ENCODE measurements at regions not wholly inside any gene's neighbourhood (a gene's known extent, or its start where the extent isn't known, plus 50 kb on each side); places are given as distances from the start of the nearest gene placed in this dataset.

DNA sequence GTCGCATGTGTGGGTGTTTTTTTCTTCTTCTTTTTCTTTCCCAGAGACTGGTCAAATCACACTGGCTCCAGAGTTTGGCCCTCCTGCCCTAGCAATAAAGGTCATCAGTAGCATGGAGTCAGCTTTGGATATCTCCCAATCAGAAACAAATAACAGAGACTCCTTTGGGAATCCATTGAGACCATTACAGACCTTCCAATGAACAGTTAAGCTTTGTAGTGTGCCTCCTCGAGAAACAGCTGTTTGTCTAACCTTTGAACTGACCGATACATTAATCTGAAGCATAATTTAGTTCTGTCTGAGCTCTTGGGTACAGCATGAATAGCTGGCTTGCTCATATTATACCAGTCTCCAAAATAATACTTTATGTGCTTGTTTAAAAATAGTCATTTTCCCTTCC, 1103.2 kb downstream of the GATA3 start:
- TF ChIP-seq ZBTB7A (IDR thresholded peaks at IDR 0.05; ENCODE audit: low read depth) = no peak
- no peak for TF ChIP-seq YY1 (IDR thresholded peaks at IDR 0.05; ENCODE audit: low read depth)
- TF ChIP-seq CREB1 (IDR thresholded peaks at IDR 0.05; ENCODE audit: low read depth) = no peak
- no peak for TF ChIP-seq RAD21 (IDR thresholded peaks at IDR 0.05; ENCODE audit: low read depth)
- TF ChIP-seq EP300 (IDR thresholded peaks at IDR 0.05; ENCODE audit: borderline replicate concordance) = no peak
- TF ChIP-seq, protein P1, sequence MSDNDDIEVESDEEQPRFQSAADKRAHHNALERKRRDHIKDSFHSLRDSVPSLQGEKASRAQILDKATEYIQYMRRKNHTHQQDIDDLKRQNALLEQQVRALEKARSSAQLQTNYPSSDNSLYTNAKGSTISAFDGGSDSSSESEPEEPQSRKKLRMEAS (IDR thresholded peaks at IDR 0.05) = no peak
- TF ChIP-seq FOXM1 (IDR thresholded peaks at IDR 0.05; ENCODE audit: borderline replicate concordance, low read depth) = no peak
- TF ChIP-seq, protein P2, sequence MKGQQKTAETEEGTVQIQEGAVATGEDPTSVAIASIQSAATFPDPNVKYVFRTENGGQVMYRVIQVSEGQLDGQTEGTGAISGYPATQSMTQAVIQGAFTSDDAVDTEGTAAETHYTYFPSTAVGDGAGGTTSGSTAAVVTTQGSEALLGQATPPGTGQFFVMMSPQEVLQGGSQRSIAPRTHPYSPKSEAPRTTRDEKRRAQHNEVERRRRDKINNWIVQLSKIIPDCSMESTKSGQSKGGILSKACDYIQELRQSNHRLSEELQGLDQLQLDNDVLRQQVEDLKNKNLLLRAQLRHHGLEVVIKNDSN (IDR thresholded peaks at IDR 0.05) = no peak
- no peak for TF ChIP-seq CEBPB (IDR thresholded peaks at IDR 0.05)
- TF ChIP-seq TCF12 (IDR thresholded peaks at IDR 0.05; ENCODE audit: low read depth) = no peak
- no peak for TF ChIP-seq NFIC (IDR thresholded peaks at IDR 0.05)
- TF ChIP-seq, protein P3, sequence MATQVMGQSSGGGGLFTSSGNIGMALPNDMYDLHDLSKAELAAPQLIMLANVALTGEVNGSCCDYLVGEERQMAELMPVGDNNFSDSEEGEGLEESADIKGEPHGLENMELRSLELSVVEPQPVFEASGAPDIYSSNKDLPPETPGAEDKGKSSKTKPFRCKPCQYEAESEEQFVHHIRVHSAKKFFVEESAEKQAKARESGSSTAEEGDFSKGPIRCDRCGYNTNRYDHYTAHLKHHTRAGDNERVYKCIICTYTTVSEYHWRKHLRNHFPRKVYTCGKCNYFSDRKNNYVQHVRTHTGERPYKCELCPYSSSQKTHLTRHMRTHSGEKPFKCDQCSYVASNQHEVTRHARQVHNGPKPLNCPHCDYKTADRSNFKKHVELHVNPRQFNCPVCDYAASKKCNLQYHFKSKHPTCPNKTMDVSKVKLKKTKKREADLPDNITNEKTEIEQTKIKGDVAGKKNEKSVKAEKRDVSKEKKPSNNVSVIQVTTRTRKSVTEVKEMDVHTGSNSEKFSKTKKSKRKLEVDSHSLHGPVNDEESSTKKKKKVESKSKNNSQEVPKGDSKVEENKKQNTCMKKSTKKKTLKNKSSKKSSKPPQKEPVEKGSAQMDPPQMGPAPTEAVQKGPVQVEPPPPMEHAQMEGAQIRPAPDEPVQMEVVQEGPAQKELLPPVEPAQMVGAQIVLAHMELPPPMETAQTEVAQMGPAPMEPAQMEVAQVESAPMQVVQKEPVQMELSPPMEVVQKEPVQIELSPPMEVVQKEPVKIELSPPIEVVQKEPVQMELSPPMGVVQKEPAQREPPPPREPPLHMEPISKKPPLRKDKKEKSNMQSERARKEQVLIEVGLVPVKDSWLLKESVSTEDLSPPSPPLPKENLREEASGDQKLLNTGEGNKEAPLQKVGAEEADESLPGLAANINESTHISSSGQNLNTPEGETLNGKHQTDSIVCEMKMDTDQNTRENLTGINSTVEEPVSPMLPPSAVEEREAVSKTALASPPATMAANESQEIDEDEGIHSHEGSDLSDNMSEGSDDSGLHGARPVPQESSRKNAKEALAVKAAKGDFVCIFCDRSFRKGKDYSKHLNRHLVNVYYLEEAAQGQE (IDR thresholded peaks at IDR 0.05; ENCODE audit: low read depth) = no peak
- TF ChIP-seq EGR1 (IDR thresholded peaks at IDR 0.05) = no peak
- no peak for TF ChIP-seq TEAD4 (IDR thresholded peaks at IDR 0.05)
- no peak for TF ChIP-seq TAF1 (IDR thresholded peaks at IDR 0.05; ENCODE audit: low read depth)

DNA sequence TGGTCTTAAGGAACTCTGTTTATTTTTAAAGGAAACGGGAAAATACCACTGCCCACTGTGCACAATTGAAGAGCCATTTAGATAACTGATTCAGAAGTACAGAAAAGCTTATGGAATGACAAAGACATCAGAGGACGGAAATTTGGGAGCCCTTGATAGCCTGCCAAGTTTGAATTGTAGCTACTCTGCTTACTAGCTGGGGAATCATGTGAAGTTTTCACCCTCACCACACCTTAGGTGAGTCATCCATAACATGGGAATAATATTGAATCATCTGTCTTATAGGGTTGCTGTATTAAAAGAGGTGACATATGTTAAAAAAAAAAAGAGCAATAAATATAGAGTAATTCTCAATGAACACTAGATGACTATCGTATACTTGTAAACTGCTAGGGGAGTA, 1104.2 kb downstream of the GATA3 start:
- TF ChIP-seq NFIC (IDR thresholded peaks at IDR 0.05) = no peak

DNA sequence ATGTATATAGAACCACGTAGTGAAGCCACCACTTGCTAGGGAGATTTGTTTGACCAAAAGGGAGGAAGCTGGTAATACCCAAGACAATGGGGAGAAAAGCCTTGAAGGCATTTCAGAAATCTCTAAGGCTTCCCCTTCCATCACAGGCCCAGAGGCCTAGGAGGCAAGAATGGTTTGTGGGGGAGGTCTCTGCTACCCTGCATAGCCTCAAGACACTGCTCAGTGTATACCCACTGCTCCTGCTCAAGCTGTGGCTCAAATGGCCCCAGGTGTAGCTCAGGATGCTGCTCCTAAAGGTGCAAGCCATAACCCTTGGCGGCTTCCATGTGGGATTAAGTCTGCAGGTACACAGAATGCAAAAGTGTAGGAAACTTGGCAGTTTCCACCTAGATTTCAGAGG, 1105.8 kb downstream of the GATA3 start:
- TF ChIP-seq, protein P1 (IDR thresholded peaks at IDR 0.05) = no peak
- no peak for TF ChIP-seq TAF1 (IDR thresholded peaks at IDR 0.05; ENCODE audit: low read depth)
- no peak for TF ChIP-seq CREB1 (IDR thresholded peaks at IDR 0.05; ENCODE audit: low read depth)
- TF ChIP-seq, protein P3 (IDR thresholded peaks at IDR 0.05; ENCODE audit: low read depth) = no peak
- no peak for TF ChIP-seq CEBPB (IDR thresholded peaks at IDR 0.05)
- TF ChIP-seq FOXM1 (IDR thresholded peaks at IDR 0.05; ENCODE audit: borderline replicate concordance, low read depth) = no peak
- TF ChIP-seq EP300 (IDR thresholded peaks at IDR 0.05; ENCODE audit: borderline replicate concordance) = no peak

DNA sequence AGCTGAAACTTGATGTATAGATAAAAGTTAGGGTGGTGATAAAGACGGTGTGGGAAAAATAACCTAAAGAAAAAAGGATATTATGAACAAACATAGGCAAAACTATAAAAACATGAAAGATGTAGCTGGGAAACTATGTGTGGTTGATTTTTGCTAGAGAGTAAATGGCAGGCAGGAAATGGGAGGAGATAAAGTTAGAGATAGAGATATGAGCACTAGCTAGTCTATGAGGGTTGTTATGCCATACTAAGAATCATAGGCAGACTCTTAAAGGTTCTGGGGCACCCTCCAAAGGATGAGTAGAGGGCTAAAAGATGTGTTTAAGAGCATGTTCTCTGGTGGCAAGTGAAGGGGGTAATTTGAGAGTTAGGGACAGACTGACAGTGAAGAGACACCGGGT, 1109.2 kb downstream of the GATA3 start:
- TF ChIP-seq, protein P1 (IDR thresholded peaks at IDR 0.05) = no peak
- TF ChIP-seq, protein P2 (IDR thresholded peaks at IDR 0.05) = no peak
- no peak for TF ChIP-seq TEAD4 (IDR thresholded peaks at IDR 0.05)
- no peak for TF ChIP-seq ZBTB7A (IDR thresholded peaks at IDR 0.05; ENCODE audit: low read depth)
- TF ChIP-seq YY1 (IDR thresholded peaks at IDR 0.05; ENCODE audit: low read depth) = no peak
- no peak for TF ChIP-seq CREB1 (IDR thresholded peaks at IDR 0.05; ENCODE audit: low read depth)
- TF ChIP-seq EP300 (IDR thresholded peaks at IDR 0.05; ENCODE audit: borderline replicate concordance) = no peak
- TF ChIP-seq RAD21 (IDR thresholded peaks at IDR 0.05; ENCODE audit: low read depth) = no peak
- no peak for TF ChIP-seq FOXM1 (IDR thresholded peaks at IDR 0.05; ENCODE audit: borderline replicate concordance, low read depth)
- TF ChIP-seq EGR1 (IDR thresholded peaks at IDR 0.05) = no peak

DNA sequence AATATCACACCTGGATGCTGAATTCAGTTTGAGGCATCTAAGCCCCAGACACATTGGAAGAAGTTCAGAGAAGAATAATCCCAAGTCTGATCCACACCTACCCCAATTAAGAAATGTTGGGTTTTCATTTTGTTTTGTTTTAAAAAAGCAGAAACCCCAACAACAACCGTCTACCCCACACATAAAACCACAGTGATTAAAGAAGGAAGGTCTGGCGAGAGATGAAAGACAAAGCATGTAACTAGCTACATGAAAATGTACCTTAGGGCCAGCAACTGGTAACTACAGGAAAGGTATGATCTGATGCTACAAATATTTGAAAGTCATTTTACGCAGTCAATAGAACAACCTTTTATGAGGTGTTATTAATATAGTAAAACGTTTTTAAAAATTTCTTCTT, 1112.3 kb downstream of the GATA3 start:
- TF ChIP-seq TEAD4 (IDR thresholded peaks at IDR 0.05) (no peak), CREB1 (IDR thresholded peaks at IDR 0.05; ENCODE audit: low read depth) (no peak), FOXM1 (IDR thresholded peaks at IDR 0.05; ENCODE audit: borderline replicate concordance, low read depth) (no peak), NFIC (IDR thresholded peaks at IDR 0.05) (no peak), YY1 (IDR thresholded peaks at IDR 0.05; ENCODE audit: low read depth) (no peak), TCF12 (IDR thresholded peaks at IDR 0.05; ENCODE audit: low read depth) (no peak), CEBPB (IDR thresholded peaks at IDR 0.05) (no peak), EP300 (IDR thresholded peaks at IDR 0.05; ENCODE audit: borderline replicate concordance) (no peak), ZBTB7A (IDR thresholded peaks at IDR 0.05; ENCODE audit: low read depth) (no peak), EGR1 (IDR thresholded peaks at IDR 0.05) (no peak), TAF1 (IDR thresholded peaks at IDR 0.05; ENCODE audit: low read depth) (no peak), RAD21 (IDR thresholded peaks at IDR 0.05; ENCODE audit: low read depth) (no peak)
- TF ChIP-seq, protein P1 (IDR thresholded peaks at IDR 0.05) = no peak
- TF ChIP-seq, protein P2 (IDR thresholded peaks at IDR 0.05) = no peak
- TF ChIP-seq, protein P3 (IDR thresholded peaks at IDR 0.05; ENCODE audit: low read depth) = no peak
